Calu3 (cell line): ENCODE measurements at regions not wholly inside any gene's neighbourhood (a gene's known extent, or its start where the extent isn't known, plus 50 kb on each side); places are given as distances from the start of the nearest gene placed in this dataset.

Experiments
- BruUV-seq: library from RNA; stranded (reverse); fragments of 400-500 nt; replicated peaks from 2 replicates; lab custom pipeline; 2021; lab: Mats Ljungman, UMichigan
- CTCF ChIA-PET: fragments of 300-600 bp; sonication (Branson Sonifier 250); formaldehyde crosslinking; loops from one replicate; lab custom pipeline; 2022; ENCODE audit warnings: antibody characterized with exemption; lab: Charles Lee
- DNase-seq: peaks from one replicate; pipeline ENCODE4 v3.0.0; 2022
- H3K27ac Mint-ChIP-seq: one replicate; pipeline ENCODE4 v1.8.0; 2022; ENCODE audit warnings: mixed read lengths; ENCODE audit not compliant: unreplicated experiment
- H3K27me3 Mint-ChIP-seq: one replicate; pipeline ENCODE4 v1.8.0; 2022; ENCODE audit warnings: mixed read lengths; ENCODE audit not compliant: unreplicated experiment
- H3K36me3 Mint-ChIP-seq: one replicate; pipeline ENCODE4 v1.8.0; 2022; ENCODE audit warnings: mild to moderate bottlenecking, moderate library complexity, mixed read lengths; ENCODE audit not compliant: insufficient read depth, unreplicated experiment
- H3K4me1 Mint-ChIP-seq: one replicate; pipeline ENCODE4 v1.8.0; 2022; ENCODE audit warnings: mild to moderate bottlenecking, low read depth, mixed read lengths; ENCODE audit not compliant: unreplicated experiment
- H3K4me3 Mint-ChIP-seq: one replicate; pipeline ENCODE4 v1.8.0; 2022; ENCODE audit warnings: mild to moderate bottlenecking, low read depth, moderate library complexity, mixed read lengths; ENCODE audit not compliant: unreplicated experiment
- H3K9me3 Mint-ChIP-seq: one replicate; pipeline ENCODE4 v1.8.0; 2022; ENCODE audit warnings: low read depth, mixed read lengths; ENCODE audit not compliant: unreplicated experiment
- intact Hi-C: fragments of 100-400 bp; cut with micrococcal nuclease; formaldehyde crosslinking; loops from one replicate; pipeline ENCODE4 v1.10.0; 2022; ENCODE audit not compliant: unreplicated experiment
- TF ChIP-seq, protein P1 (sequence below): fragments of 200-600 bp; IDR thresholded peaks from one replicate; pipeline ENCODE4 v1.8.0; 2022; ENCODE audit warnings: antibody characterized with exemption; ENCODE audit not compliant: unreplicated experiment

DNA sequence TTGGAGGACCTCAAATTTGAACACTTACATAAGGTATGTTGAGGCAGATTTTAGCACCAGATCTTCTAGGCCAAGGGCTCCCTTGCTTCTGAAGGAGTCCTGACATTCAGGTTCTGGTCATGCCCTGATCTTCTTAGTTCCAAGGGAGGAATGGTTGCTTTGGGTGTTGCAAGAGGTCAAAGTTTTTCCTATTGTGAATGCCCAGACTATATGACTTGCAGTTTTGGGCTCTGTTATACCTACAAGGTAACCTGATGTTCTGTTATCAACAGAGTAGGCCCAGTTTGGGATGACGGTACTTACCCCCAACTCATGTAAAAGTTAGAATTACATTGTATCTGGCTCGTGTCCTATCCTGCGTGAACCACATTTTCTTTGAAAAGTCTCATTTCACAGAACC, 69.1 kb upstream of the COCH start:
- Mint-ChIP-seq H3K4me1 (no peaks in the 10 kb centered on the region), H3K27ac (no peak overlapping the region), H3K27me3 (peaks cover 3% of the 10 kb centered on the region), H3K9me3 (no peaks in the 10 kb centered on the region), H3K36me3 (no peaks in the 10 kb centered on the region), H3K4me3 (no peak overlapping the region)
- TF ChIP-seq, protein P1, sequence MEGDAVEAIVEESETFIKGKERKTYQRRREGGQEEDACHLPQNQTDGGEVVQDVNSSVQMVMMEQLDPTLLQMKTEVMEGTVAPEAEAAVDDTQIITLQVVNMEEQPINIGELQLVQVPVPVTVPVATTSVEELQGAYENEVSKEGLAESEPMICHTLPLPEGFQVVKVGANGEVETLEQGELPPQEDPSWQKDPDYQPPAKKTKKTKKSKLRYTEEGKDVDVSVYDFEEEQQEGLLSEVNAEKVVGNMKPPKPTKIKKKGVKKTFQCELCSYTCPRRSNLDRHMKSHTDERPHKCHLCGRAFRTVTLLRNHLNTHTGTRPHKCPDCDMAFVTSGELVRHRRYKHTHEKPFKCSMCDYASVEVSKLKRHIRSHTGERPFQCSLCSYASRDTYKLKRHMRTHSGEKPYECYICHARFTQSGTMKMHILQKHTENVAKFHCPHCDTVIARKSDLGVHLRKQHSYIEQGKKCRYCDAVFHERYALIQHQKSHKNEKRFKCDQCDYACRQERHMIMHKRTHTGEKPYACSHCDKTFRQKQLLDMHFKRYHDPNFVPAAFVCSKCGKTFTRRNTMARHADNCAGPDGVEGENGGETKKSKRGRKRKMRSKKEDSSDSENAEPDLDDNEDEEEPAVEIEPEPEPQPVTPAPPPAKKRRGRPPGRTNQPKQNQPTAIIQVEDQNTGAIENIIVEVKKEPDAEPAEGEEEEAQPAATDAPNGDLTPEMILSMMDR, result no peak
- CTCF ChIA-PET, result no interaction called here
- no TSS peak for BruUV-seq
- DNase-seq, result no peak
- intact Hi-C loops, result no loop called here

DNA sequence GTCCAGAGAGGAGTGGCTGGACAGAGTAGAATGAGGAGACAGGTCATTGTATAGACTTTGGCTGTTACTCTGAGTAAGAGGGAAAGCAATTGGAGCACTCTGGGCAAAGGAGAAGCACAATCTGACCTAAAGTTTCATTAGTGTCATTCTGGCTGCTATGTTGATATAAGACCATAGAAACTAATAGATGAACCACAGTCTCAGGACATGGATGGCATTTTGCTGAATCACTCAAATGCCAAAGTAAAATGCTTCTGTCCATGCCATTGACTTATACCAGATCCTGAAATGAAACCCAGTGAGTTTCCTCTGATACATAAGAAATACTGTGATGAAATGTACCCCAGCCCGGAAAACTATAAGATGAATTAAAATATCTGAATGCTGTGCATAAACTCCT, 65.8 kb upstream of the COCH start:
- CTCF ChIA-PET, result no interaction called here

DNA sequence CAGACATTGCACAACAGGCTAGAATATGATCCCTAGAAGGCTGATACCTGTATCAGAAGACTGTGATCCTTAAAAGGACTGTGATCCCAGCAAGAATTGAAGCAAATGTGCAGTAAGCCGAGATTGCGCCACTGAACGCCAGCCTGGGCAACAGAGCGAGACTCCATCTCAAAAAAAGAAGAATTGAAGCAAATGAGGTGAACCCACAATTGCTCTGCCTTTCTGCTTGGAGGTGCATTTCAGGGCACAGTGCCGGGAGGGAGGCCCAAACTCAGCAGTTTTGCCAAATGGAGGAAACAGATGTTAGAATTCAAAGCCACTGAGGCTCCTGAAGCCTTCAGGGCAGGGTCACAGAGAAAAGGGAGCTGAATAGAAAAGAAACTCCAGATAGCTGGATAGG, 61.1 kb upstream of the COCH start:
- no peaks in the 10 kb centered on the region for H3K4me1 Mint-ChIP-seq
- no peaks in the 10 kb centered on the region for H3K9me3 Mint-ChIP-seq
- no peak for DNase-seq
- BruUV-seq, result no TSS peak
- CTCF ChIA-PET, result interaction anchor here (0.5 kb wide), 1 partner anchor 39 kb away, joined by 5 read pairs; no protein-coding TSS in a partner anchor
- intact Hi-C loops, result no loop called here
- TF ChIP-seq, protein P1, result no peak
- no peaks in the 10 kb centered on the region for H3K27me3 Mint-ChIP-seq
- H3K4me3 Mint-ChIP-seq, result no peak overlapping the region
- no peaks in the 10 kb centered on the region for H3K36me3 Mint-ChIP-seq
- no peak overlapping the region for H3K27ac Mint-ChIP-seq

More for the DNA sequence above, 65.8 kb upstream of the COCH start:
- DNase-seq, result no peak
- Mint-ChIP-seq H3K27me3 (no peaks in the 10 kb centered on the region), H3K4me3 (no peak overlapping the region), H3K36me3 (no peaks in the 10 kb centered on the region), H3K9me3 (no peaks in the 10 kb centered on the region), H3K4me1 (no peaks in the 10 kb centered on the region), H3K27ac (no peak overlapping the region)
- TF ChIP-seq, protein P1, result no peak
- intact Hi-C loops, result no loop called here
- BruUV-seq, result no TSS peak

DNA sequence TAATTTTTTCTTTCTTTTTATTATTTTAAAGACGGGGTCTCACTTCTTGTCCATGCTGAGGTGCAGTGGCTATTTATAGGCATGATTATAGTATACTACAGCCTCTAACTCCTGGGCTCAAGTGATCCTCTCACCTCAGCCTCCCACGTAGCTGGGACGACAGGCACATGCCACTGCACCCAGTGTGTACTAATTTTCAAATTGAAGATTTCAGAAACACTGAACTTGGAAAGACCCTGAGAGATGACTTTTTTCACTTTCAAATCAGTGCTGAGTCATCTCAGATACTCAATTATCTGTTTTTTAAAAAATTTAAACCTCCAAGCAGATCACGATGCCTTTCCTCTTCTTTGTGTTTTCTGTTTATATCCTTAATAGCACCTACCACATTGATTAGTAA, 53.7 kb upstream of the COCH start:
- no TSS peak for BruUV-seq

More for the DNA sequence above, 53.7 kb upstream of the COCH start:
- Mint-ChIP-seq H3K36me3 (no peaks in the 10 kb centered on the region), H3K4me3 (no peak overlapping the region), H3K27ac (no peak overlapping the region), H3K27me3 (no peaks in the 10 kb centered on the region), H3K9me3 (peaks cover 4% of the 10 kb centered on the region), H3K4me1 (no peaks in the 10 kb centered on the region)
- CTCF ChIA-PET, result no interaction called here
- DNase-seq, result no peak
- intact Hi-C loops, result no loop called here
- TF ChIP-seq, protein P1, result no peak
